GM13976 (cell line): ENCODE measurements at regions not wholly inside any gene's neighbourhood (a gene's known extent, or its start where the extent isn't known, plus 50 kb on each side); places are given as distances from the start of the nearest gene placed in this dataset.
A peak's percentile ranks its signal among the peaks of the same experiment; 100 is the strongest.

Experiments used
- DNase-seq: peaks from one replicate; pipeline ENCODE4 v3.0.0; 2012; ENCODE audit warnings: low spot score
- CTCF ChIP-seq: IDR thresholded peaks from 2 replicates; pipeline ENCODE4 v1.5.1; 2012; ENCODE audit warnings: borderline replicate concordance, mild to moderate bottlenecking; ENCODE audit not compliant: insufficient read depth; ENCODE audit errors: extremely low read depth, missing control alignments, control extremely low read depth
- in situ Hi-C: fragments of 300-500 bp; cut with MboI; formaldehyde crosslinking; loops from one replicate; pipeline ENCODE4 v1.12.0; 2022; ENCODE audit warnings: low sequenced_read_pairs, mixed read lengths, inconsistent platforms; ENCODE audit not compliant: unreplicated experiment

DNA sequence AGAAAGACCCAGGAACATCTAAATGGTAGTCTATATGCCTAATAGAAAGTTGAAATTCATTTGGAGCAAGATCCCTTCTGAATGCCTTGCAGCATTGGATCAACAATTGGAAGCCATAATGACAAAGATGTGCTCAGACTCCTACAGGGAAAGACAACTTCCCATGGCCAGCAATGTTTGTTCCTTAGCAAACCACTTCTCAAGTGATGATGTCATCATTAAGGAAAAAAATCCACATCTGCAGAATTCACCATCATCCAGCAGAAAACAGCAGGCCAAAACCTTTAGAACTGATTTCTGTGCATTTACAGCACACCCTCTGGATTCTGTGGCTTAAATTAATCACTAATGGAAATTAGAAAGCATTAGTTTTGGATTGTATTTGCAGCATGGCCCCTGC is 82.4 kb upstream of the ZIC3 start:
- in situ Hi-C loops: no loop called here
- DNase-seq: no peak
- TF ChIP-seq CTCF: no peak

DNA sequence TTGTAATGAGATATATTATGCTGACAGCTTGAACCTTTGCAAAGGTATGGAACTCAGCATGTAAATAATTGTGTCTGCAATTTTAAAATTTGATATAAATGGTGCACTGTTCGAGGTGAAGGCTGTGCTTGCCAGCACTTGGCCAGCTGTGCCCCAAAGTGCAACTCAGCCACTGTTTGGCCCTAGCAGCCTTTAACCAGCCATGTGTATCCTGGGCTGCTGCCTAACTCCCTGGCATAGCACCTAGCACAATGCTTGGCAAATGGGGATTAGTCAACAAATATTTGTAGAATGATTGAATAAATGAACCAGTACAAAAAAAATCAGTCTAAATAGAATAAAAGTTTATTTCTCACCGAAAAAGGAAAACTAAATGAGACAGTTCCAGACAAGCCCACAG is 83.8 kb upstream of the ZIC3 start:
- no peak for DNase-seq
- no peak for TF ChIP-seq CTCF
- in situ Hi-C loops: no loop called here

DNA sequence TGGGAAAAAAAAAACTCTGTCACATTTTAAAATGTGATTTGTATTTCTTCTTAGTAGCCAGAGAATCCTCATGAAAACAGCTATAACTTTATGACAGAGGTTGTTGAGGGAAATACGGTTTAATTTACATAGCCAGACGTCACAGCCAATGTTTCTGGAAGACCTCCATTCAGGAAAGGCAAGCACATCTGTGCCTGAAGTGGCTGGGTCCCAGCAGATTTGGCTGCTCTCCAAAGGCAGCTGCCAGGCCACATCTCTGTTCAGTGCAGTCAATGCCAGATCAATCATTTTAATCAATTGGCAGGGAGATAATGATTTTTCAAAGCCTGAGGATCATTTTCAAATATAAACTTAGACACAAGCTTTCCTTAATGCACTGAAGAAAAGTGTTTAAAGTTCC is 86.5 kb upstream of the ZIC3 start:
- in situ Hi-C loops: no loop called here
- no peak for DNase-seq
- no peak for TF ChIP-seq CTCF

DNA sequence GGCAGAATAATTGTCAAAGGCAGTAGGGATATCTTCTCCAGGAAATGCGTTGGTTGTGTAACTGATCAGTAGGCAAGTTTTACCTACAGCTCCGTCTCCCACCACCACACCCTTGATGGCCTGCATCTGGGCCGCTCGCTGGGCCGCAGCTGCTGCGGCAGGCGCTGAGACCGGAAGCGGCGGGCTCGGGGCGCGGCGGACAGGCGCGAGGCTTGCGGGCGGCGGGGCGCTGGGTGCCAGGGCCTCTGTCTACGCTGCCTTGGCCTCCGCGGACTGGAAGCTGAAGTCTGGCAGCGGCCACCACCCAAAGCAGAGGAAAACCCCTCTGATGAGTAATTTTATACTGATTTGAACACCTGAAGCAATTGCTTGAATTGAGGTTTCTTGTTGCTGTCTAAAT is 124.2 kb upstream of the ZIC3 start:
- no peak for TF ChIP-seq CTCF
- DNase-seq: no peak

DNA sequence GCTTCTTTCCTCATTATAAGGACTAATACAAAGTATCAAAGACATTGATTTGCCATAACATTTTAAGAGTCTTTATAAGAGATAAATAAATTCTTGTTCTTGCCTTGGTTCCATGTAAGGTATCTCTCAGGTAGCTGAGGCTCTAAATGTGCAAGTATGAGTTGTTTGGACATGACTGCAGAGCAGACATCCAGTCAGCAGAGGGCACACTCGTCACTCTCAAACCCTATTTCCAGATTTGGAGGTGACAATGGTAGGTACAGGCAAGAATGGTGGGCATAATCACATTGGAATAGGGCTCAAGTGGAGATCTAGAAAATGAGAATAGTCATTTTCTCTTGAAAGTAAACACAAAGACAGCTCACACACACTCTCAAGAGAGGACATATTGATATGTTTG is 133.3 kb upstream of the ZIC3 start:
- in situ Hi-C loops: no loop called here
- DNase-seq: peak; percentile 46
- TF ChIP-seq CTCF: peak; percentile 44

More for the DNA sequence above, 124.2 kb upstream of the ZIC3 start:
- in situ Hi-C loops: no loop called here

- TF ChIP-seq CTCF: no peak
- in situ Hi-C loops: no loop called here
- no peak for DNase-seq
Measured at GRCh38 chrX:137431693-137432488, 134.0 kb upstream of the ZIC3 start.
